ENCODE measurements at regions not wholly inside any gene's neighbourhood (a gene's known extent, or its start where the extent isn't known, plus 50 kb on each side); places are given as distances from the start of the nearest gene placed in this dataset.

DNA sequence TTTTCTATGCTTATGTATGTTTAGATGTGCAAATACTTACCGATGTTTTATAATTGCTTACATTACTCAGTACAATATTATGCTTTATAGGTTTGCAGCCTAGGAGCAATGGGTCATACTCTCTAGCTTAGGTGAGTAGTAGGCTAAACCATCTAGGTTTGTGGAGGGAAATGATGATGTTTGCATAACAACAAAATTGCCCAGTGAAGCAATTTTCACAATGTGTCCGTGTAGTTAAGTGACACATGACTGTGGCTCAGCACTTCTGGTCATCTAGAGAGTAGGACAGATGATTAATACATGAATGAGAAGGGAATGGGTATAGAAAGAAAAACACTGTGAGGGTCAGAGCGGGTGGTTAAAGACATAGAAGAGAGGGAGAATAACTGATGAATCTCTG lies 2116.2 kb upstream of the PIK3C3 start:
- Histone ChIP-seq H3K4me2 (ENCODE audit: low read depth, low read length, poor library complexity, severe bottlenecking) (no peak overlapping the region), H4K20me1 (ENCODE audit: insufficient read depth, low read depth, low read length) (no peaks in the 10 kb centered on the region), H3K79me2 (ENCODE audit: low read length) (no peaks in the 10 kb centered on the region), H3K4me1 (ENCODE audit: low read length) (no peaks in the 10 kb centered on the region), H3K9me3 (ENCODE audit: low read length) (peaks cover 17% of the 10 kb centered on the region), H3K9me2 (replicated peaks; ENCODE audit: insufficient read depth, low read length) (no peaks in the 10 kb centered on the region), H3K27me3 (ENCODE audit: low read length) (no peaks in the 10 kb centered on the region), H3K27ac (ENCODE audit: low read length) (no peak overlapping the region), H2AFZ (ENCODE audit: low read length) (no peak overlapping the region), H3K4me3 (ENCODE audit: low read length) (no peak overlapping the region), H3K36me3 (ENCODE audit: insufficient read depth, low read length) (no peaks in the 10 kb centered on the region), H3K9ac (ENCODE audit: low read length) (no peak overlapping the region)
- DNase-seq: no peak

DNA sequence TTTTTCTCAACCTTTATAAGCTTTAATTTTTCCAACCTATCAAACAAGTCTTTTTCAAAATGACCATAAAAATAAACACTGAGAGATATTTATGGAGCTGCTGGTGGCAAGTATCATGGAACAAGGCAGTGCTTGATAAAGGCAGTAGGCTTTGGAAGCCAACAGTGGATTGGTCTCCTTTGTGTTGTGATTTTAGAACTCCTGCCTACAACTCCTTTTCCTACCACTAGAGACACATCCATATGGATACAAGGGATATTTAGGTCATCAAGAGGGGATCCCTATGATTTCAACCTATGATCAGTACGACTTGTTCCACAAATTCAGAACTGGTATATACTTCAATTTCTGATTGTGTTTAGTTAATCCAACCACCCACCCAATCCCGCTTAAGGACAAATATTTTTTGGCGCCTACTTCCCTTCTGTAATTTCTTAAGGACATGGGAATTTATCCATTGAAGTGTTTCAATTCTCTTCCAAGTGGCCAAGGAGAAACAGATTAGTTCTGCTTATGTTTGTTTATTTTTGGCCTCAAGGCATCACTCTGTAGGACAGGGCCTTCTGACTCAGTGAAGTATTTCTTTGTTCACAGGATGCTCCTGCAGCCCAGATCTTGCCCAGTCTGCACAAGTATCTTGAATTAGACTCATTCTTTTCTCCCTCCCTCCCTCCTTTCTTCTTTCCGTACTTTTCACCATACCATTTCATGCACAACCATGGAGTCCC lies 2119.6 kb upstream of the PIK3C3 start:
- H3K9me2 ChIP-seq (replicated peaks; ENCODE audit: insufficient read depth, low read length): no peaks in the 10 kb centered on the region
- H3K9ac ChIP-seq (ENCODE audit: low read length): no peak overlapping the region
- no peaks in the 10 kb centered on the region for H3K27me3 ChIP-seq (ENCODE audit: low read length)
- H3K9me3 ChIP-seq (ENCODE audit: low read length): peaks cover 38% of the 10 kb centered on the region
- H3K4me1 ChIP-seq (ENCODE audit: low read length): no peaks in the 10 kb centered on the region
- no peaks in the 10 kb centered on the region for H4K20me1 ChIP-seq (ENCODE audit: insufficient read depth, low read depth, low read length)
- no peaks in the 10 kb centered on the region for H3K36me3 ChIP-seq (ENCODE audit: insufficient read depth, low read length)
- H2AFZ ChIP-seq (ENCODE audit: low read length): no peak overlapping the region
- H3K4me3 ChIP-seq (ENCODE audit: low read length): no peak overlapping the region
- no peak overlapping the region for H3K27ac ChIP-seq (ENCODE audit: low read length)
- no peak for DNase-seq
- no peaks in the 10 kb centered on the region for H3K79me2 ChIP-seq (ENCODE audit: low read length)
- H3K4me2 ChIP-seq (ENCODE audit: low read depth, low read length, poor library complexity, severe bottlenecking): no peak overlapping the region

DNA sequence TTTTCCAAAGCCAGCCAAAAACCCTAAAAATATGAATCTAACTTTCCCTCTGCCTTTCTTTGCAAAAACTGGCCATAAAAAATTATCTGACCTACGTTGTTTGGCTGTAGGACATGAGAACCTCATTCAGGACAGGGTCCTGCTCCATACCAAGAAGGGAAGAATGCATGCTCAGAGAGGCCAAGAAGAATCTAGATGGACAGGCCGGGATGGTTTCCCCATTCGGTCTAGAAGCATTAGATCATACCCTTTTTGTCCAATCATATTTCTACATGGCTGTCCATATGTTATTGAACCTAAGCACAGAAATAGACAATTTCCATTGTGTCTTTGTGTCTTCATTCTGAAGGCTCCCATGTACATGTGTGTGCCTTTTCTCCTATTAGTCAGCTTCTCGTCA lies 2120.4 kb upstream of the PIK3C3 start:
- Histone ChIP-seq H3K79me2 (ENCODE audit: low read length) (no peaks in the 10 kb centered on the region), H3K9me2 (replicated peaks; ENCODE audit: insufficient read depth, low read length) (no peaks in the 10 kb centered on the region)

DNA sequence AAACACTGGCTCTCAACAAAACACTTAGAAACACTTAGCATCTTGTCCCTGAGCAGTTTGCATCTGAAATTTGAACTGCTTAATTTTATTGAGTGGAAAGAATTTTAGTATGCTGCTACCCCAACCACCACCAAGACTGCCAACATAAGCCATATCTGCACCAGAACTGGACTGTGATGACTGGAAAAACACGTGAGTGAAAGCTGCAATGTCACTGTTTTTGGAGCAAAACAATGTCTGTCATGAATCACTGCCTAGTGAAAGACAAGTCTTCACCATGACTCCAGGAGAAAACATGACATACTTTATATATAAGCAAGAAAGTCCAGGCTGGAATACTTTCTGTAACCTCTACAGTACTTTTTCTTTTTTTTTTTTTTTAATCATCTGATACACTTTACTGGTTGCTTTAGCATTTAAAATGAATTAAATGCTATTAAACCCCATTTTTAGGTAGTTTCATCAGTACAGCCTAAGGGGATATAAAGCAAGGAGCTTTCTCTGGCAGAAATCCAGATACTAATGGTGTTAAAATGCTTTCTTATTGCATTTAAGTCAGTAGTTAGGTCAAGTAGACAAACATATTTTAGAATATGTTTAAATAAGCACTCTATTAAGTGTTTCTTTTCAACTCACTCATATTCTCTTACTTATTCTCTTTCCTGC lies 2129.4 kb upstream of the PIK3C3 start:
- H3K9me2 ChIP-seq (replicated peaks; ENCODE audit: insufficient read depth, low read length): no peaks in the 10 kb centered on the region
- no peak overlapping the region for H2AFZ ChIP-seq (ENCODE audit: low read length)
- no peaks in the 10 kb centered on the region for H3K79me2 ChIP-seq (ENCODE audit: low read length)
- H3K4me3 ChIP-seq (ENCODE audit: low read length): no peak overlapping the region
- no peaks in the 10 kb centered on the region for H3K27me3 ChIP-seq (ENCODE audit: low read length)
- no peaks in the 10 kb centered on the region for H3K36me3 ChIP-seq (ENCODE audit: insufficient read depth, low read length)
- no peak overlapping the region for H3K9ac ChIP-seq (ENCODE audit: low read length)
- no peaks in the 10 kb centered on the region for H3K4me1 ChIP-seq (ENCODE audit: low read length)
- H3K9me3 ChIP-seq (ENCODE audit: low read length): peaks cover 46% of the 10 kb centered on the region
- no peak overlapping the region for H3K4me2 ChIP-seq (ENCODE audit: low read depth, low read length, poor library complexity, severe bottlenecking)
- DNase-seq: no peak
- H4K20me1 ChIP-seq (ENCODE audit: insufficient read depth, low read depth, low read length): no peaks in the 10 kb centered on the region
- H3K27ac ChIP-seq (ENCODE audit: low read length): no peak overlapping the region

More for the DNA sequence above, 2120.4 kb upstream of the PIK3C3 start:
- Histone ChIP-seq H3K36me3 (ENCODE audit: insufficient read depth, low read length) (no peaks in the 10 kb centered on the region), H4K20me1 (ENCODE audit: insufficient read depth, low read depth, low read length) (no peaks in the 10 kb centered on the region), H3K4me2 (ENCODE audit: low read depth, low read length, poor library complexity, severe bottlenecking) (no peak overlapping the region), H2AFZ (ENCODE audit: low read length) (no peak overlapping the region), H3K9ac (ENCODE audit: low read length) (no peak overlapping the region), H3K4me1 (ENCODE audit: low read length) (no peaks in the 10 kb centered on the region), H3K4me3 (ENCODE audit: low read length) (no peak overlapping the region), H3K9me3 (ENCODE audit: low read length) (peaks cover 39% of the 10 kb centered on the region), H3K27ac (ENCODE audit: low read length) (no peak overlapping the region), H3K27me3 (ENCODE audit: low read length) (no peaks in the 10 kb centered on the region)
- no peak for DNase-seq

DNA sequence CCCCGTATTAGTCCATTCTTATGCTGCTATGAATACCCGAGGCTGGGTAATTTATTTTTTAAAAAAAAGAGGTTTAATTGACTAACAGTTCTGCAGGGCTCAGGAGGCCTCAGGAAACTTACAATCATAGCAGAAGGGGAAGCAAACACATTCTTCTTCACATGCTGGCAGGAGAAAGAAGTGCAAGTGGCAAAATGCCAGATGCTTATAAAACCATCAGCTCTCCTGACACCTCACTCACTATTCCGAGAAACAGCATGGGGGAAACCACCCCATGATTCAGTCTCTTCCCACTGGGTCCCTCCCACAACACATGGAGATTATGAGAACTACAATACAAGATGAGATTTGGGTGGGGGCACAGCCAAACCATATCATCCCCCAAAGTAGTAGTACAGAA lies 2148.5 kb upstream of the PIK3C3 start:
- DNase-seq: no peak
- Histone ChIP-seq H4K20me1 (ENCODE audit: insufficient read depth, low read depth, low read length) (no peaks in the 10 kb centered on the region), H3K4me1 (ENCODE audit: low read length) (no peaks in the 10 kb centered on the region), H3K27ac (ENCODE audit: low read length) (no peak overlapping the region), H3K27me3 (ENCODE audit: low read length) (no peaks in the 10 kb centered on the region), H3K4me2 (ENCODE audit: low read depth, low read length, poor library complexity, severe bottlenecking) (no peak overlapping the region), H3K9me2 (replicated peaks; ENCODE audit: insufficient read depth, low read length) (no peaks in the 10 kb centered on the region), H3K79me2 (ENCODE audit: low read length) (no peaks in the 10 kb centered on the region), H3K4me3 (ENCODE audit: low read length) (no peak overlapping the region), H3K9me3 (ENCODE audit: low read length) (peaks cover 42% of the 10 kb centered on the region), H3K9ac (ENCODE audit: low read length) (no peak overlapping the region), H2AFZ (ENCODE audit: low read length) (no peak overlapping the region), H3K36me3 (ENCODE audit: insufficient read depth, low read length) (no peaks in the 10 kb centered on the region)

DNA sequence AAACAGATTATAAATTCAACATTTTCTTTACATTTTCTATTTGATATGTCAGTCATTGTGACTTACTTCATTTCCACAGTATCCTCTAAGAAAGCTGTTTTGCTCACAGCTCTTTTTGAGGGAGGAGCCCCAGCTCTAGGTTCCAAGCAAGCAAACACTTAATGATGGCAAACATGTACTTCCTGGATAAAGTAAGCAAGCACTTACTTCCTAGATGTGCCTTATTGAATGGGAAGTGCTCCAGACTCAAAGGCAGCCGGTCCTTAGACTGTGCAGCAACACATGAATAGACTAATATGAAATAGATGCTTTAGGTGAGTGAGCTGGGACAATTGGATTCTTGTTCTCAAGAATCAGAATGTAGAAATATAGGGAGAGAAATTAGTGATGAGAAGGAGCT lies 2149.8 kb upstream of the PIK3C3 start:
- Histone ChIP-seq H2AFZ (ENCODE audit: low read length) (no peak overlapping the region), H3K9ac (ENCODE audit: low read length) (no peak overlapping the region)

DNA sequence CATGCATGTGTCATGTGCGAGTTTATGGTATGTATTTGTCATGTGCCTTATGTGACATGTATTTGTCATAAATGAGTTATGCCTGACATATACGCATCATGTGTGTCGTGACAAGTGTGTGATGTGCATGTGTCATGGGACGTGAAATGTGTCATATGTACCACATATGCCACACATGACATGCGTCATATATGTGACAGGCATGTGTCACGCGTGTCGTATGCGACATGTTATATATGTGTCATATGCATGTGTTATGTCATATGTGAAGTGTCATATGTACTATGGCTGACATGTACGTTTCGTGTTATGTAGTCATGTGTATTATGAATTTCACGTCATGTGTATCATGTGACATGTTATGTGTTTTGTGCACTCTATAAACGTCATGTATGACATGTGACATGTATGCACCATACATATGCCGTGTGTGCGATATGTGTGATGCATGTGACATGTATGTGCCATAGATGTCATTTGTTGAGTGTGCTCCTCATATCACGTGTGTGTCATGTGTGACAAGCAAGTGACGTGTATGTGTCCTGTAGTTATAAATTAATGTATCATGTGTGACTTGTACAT lies 2152.3 kb upstream of the PIK3C3 start:
- H3K9me2 ChIP-seq (replicated peaks; ENCODE audit: insufficient read depth, low read length): no peaks in the 10 kb centered on the region
- no peak overlapping the region for H2AFZ ChIP-seq (ENCODE audit: low read length)
- H3K4me2 ChIP-seq (ENCODE audit: low read depth, low read length, poor library complexity, severe bottlenecking): no peak overlapping the region
- no peaks in the 10 kb centered on the region for H3K36me3 ChIP-seq (ENCODE audit: insufficient read depth, low read length)
- H4K20me1 ChIP-seq (ENCODE audit: insufficient read depth, low read depth, low read length): no peaks in the 10 kb centered on the region
- no peak overlapping the region for H3K9ac ChIP-seq (ENCODE audit: low read length)
- H3K27ac ChIP-seq (ENCODE audit: low read length): no peak overlapping the region
- peak overlapping the region; percentile 8 for H3K4me3 ChIP-seq (ENCODE audit: low read length)
- DNase-seq: no peak
- H3K4me1 ChIP-seq (ENCODE audit: low read length): no peaks in the 10 kb centered on the region
- no peaks in the 10 kb centered on the region for H3K27me3 ChIP-seq (ENCODE audit: low read length)
- peaks cover 51% of the 10 kb centered on the region for H3K9me3 ChIP-seq (ENCODE audit: low read length)
- no peaks in the 10 kb centered on the region for H3K79me2 ChIP-seq (ENCODE audit: low read length)

More for the DNA sequence above, 2149.8 kb upstream of the PIK3C3 start:
- H3K27me3 ChIP-seq (ENCODE audit: low read length): no peaks in the 10 kb centered on the region
- no peaks in the 10 kb centered on the region for H3K4me1 ChIP-seq (ENCODE audit: low read length)
- H3K4me3 ChIP-seq (ENCODE audit: low read length): no peak overlapping the region
- H3K9me3 ChIP-seq (ENCODE audit: low read length): peaks cover 39% of the 10 kb centered on the region
- no peak overlapping the region for H3K4me2 ChIP-seq (ENCODE audit: low read depth, low read length, poor library complexity, severe bottlenecking)
- no peaks in the 10 kb centered on the region for H3K9me2 ChIP-seq (replicated peaks; ENCODE audit: insufficient read depth, low read length)
- DNase-seq: no peak
- H4K20me1 ChIP-seq (ENCODE audit: insufficient read depth, low read depth, low read length): no peaks in the 10 kb centered on the region
- no peaks in the 10 kb centered on the region for H3K36me3 ChIP-seq (ENCODE audit: insufficient read depth, low read length)
- H3K27ac ChIP-seq (ENCODE audit: low read length): no peak overlapping the region
- no peaks in the 10 kb centered on the region for H3K79me2 ChIP-seq (ENCODE audit: low read length)

DNA sequence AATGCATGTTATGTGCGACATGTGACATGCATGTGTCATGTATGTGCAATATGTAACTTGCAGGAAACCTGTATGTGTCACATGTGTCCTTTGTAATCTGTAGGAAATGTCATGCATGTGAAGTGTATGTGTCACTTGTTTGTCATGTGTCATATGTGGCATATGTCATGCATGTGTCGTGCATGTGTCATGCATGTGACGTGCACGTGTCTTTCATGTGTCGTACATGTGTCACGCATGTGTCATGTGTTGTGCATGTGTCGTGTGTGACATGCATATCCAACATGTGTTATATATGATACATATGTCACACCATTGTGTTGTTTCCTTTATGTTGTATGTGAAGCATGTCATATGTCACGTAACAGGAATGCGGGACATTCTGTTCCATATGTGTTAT lies 2153.2 kb upstream of the PIK3C3 start:
- no peaks in the 10 kb centered on the region for H3K36me3 ChIP-seq (ENCODE audit: insufficient read depth, low read length)
- H3K4me3 ChIP-seq (ENCODE audit: low read length): no peak overlapping the region; the same call in 1 of the 2 replicates
- H3K9me2 ChIP-seq (replicated peaks; ENCODE audit: insufficient read depth, low read length): no peaks in the 10 kb centered on the region
- H3K9ac ChIP-seq (ENCODE audit: low read length): no peak overlapping the region
- H3K9me3 ChIP-seq (ENCODE audit: low read length): peaks cover 56% of the 10 kb centered on the region
- no peak for DNase-seq
- H3K4me2 ChIP-seq (ENCODE audit: low read depth, low read length, poor library complexity, severe bottlenecking): no peak overlapping the region
- no peaks in the 10 kb centered on the region for H4K20me1 ChIP-seq (ENCODE audit: insufficient read depth, low read depth, low read length)
- no peak overlapping the region for H2AFZ ChIP-seq (ENCODE audit: low read length)
- no peaks in the 10 kb centered on the region for H3K27me3 ChIP-seq (ENCODE audit: low read length)
- no peak overlapping the region for H3K27ac ChIP-seq (ENCODE audit: low read length)
- H3K79me2 ChIP-seq (ENCODE audit: low read length): no peaks in the 10 kb centered on the region
- no peaks in the 10 kb centered on the region for H3K4me1 ChIP-seq (ENCODE audit: low read length)

Measured in Karpas-422 (cell line).